ENCODE measurements at regions not wholly inside any gene's neighbourhood (a gene's known extent, or its start where the extent isn't known, plus 50 kb on each side); places are given as distances from the start of the nearest gene placed in this dataset.

DNA sequence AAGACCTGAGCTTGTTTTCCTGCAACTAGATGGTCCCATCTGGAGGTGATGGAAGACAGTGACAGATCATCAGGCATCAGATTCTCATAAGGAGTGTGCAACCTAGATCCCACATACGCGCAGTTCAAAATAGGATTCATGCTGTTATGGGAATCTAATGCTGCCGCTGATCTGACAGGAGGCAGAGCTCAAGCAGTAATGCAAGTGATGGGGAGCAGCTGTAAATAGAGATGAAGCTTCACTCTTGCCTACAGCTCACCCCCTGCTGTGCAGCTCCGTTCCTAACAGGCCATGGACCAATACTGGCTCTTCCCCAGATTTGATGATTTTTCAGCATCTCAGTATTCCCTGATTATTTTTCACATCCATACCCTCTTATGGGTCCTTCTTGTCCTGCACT is 208.4 kb upstream of the RXFP2 start:
- BruUV-seq (replicated peaks): no TSS peak
- Histone ChIP-seq H3K36me3 (ENCODE audit: low read depth, low read length) (no peaks in the 10 kb centered on the region), H3F3A (ENCODE audit: low read length, unreplicated experiment) (no peaks in the 10 kb centered on the region), H3K9ac (ENCODE audit: low read length) (no peak overlapping the region), H3K4me3 (ENCODE audit: low read length) (no peak overlapping the region), H3K9me2 (replicated peaks; ENCODE audit: low read length) (no peaks in the 10 kb centered on the region), H3K9me3 (ENCODE audit: low read length) (no peaks in the 10 kb centered on the region), H3K4me1 (ENCODE audit: insufficient read depth, low read length) (no peaks in the 10 kb centered on the region), H2AFZ (ENCODE audit: low read length) (no peak overlapping the region), H4K20me1 (ENCODE audit: low read length) (no peaks in the 10 kb centered on the region), H3K79me2 (ENCODE audit: low read length) (no peaks in the 10 kb centered on the region), H3K4me2 (ENCODE audit: low read length) (no peak overlapping the region), H3K27me3 (ENCODE audit: low read length) (no peaks in the 10 kb centered on the region; the same call in none of the 2 replicates), H3K27ac (ENCODE audit: low read length) (no peak overlapping the region)
- ATAC-seq: no peak
- ChIA-PET CTCF (no interaction called here), POLR2A (ENCODE audit: unreplicated experiment) (no interaction called here)
- intact Hi-C loops (cut with micrococcal nuclease): no loop called here
- DNase-seq: no peak
- TF ChIP-seq EZH2 (IDR thresholded peaks at IDR 0.05; ENCODE audit: low read length, unreplicated experiment): no peak
- TF ChIP-seq, protein P1, sequence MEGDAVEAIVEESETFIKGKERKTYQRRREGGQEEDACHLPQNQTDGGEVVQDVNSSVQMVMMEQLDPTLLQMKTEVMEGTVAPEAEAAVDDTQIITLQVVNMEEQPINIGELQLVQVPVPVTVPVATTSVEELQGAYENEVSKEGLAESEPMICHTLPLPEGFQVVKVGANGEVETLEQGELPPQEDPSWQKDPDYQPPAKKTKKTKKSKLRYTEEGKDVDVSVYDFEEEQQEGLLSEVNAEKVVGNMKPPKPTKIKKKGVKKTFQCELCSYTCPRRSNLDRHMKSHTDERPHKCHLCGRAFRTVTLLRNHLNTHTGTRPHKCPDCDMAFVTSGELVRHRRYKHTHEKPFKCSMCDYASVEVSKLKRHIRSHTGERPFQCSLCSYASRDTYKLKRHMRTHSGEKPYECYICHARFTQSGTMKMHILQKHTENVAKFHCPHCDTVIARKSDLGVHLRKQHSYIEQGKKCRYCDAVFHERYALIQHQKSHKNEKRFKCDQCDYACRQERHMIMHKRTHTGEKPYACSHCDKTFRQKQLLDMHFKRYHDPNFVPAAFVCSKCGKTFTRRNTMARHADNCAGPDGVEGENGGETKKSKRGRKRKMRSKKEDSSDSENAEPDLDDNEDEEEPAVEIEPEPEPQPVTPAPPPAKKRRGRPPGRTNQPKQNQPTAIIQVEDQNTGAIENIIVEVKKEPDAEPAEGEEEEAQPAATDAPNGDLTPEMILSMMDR (conservative IDR thresholded peaks at IDR 0.05; ENCODE audit: low read depth, low read length): no peak
- TF ChIP-seq EZH2phosphoT487 (IDR thresholded peaks at IDR 0.05; ENCODE audit: borderline replicate concordance, low read length): no peak

DNA sequence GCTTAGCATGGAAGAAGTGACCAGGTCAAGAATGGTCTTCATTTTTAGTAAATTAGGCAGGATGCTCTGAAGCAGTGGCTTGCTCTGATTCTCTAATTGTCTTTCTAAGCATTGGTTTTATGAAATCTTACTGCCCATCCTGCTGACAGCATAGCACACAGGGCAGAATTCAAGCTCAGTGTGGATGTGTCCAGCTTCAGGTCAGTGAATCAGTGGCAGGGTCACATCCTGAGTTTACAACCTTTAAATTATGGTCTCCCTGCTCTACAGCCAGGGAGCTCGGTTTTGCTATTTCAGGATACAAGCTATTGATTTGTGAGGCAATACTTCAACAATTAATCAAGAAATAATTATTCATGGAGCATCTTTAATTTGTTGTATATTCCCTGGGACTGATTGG is 202.3 kb upstream of the RXFP2 start:
- H3F3A ChIP-seq (ENCODE audit: low read length, unreplicated experiment): no peaks in the 10 kb centered on the region
- H3K36me3 ChIP-seq (ENCODE audit: low read depth, low read length): no peaks in the 10 kb centered on the region
- no peak overlapping the region for H3K4me2 ChIP-seq (ENCODE audit: low read length)
- intact Hi-C loops (cut with micrococcal nuclease): loop anchor here (5.0 kb wide), 1 partner anchor 205 kb away; no protein-coding TSS in a partner anchor
- CTCF ChIA-PET: no interaction called here
- H3K4me1 ChIP-seq (ENCODE audit: insufficient read depth, low read length): no peaks in the 10 kb centered on the region
- BruUV-seq (replicated peaks): no TSS peak
- POLR2A ChIA-PET (ENCODE audit: unreplicated experiment): no interaction called here
- no peaks in the 10 kb centered on the region for H4K20me1 ChIP-seq (ENCODE audit: low read length)
- H3K79me2 ChIP-seq (ENCODE audit: low read length): no peaks in the 10 kb centered on the region
- TF ChIP-seq, protein P1 (conservative IDR thresholded peaks at IDR 0.05; ENCODE audit: low read depth, low read length): no peak
- TF ChIP-seq EZH2 (IDR thresholded peaks at IDR 0.05; ENCODE audit: low read length, unreplicated experiment) (no peak), EZH2phosphoT487 (IDR thresholded peaks at IDR 0.05; ENCODE audit: borderline replicate concordance, low read length) (no peak)
- no peak overlapping the region for H2AFZ ChIP-seq (ENCODE audit: low read length)
- no peak overlapping the region for H3K9ac ChIP-seq (ENCODE audit: low read length)
- no peaks in the 10 kb centered on the region; the same call in none of the 2 replicates for H3K27me3 ChIP-seq (ENCODE audit: low read length)
- DNase-seq: no peak
- H3K9me2 ChIP-seq (replicated peaks; ENCODE audit: low read length): no peaks in the 10 kb centered on the region
- H3K9me3 ChIP-seq (ENCODE audit: low read length): no peaks in the 10 kb centered on the region
- ATAC-seq: no peak
- no peak overlapping the region for H3K4me3 ChIP-seq (ENCODE audit: low read length)
- H3K27ac ChIP-seq (ENCODE audit: low read length): no peak overlapping the region

DNA sequence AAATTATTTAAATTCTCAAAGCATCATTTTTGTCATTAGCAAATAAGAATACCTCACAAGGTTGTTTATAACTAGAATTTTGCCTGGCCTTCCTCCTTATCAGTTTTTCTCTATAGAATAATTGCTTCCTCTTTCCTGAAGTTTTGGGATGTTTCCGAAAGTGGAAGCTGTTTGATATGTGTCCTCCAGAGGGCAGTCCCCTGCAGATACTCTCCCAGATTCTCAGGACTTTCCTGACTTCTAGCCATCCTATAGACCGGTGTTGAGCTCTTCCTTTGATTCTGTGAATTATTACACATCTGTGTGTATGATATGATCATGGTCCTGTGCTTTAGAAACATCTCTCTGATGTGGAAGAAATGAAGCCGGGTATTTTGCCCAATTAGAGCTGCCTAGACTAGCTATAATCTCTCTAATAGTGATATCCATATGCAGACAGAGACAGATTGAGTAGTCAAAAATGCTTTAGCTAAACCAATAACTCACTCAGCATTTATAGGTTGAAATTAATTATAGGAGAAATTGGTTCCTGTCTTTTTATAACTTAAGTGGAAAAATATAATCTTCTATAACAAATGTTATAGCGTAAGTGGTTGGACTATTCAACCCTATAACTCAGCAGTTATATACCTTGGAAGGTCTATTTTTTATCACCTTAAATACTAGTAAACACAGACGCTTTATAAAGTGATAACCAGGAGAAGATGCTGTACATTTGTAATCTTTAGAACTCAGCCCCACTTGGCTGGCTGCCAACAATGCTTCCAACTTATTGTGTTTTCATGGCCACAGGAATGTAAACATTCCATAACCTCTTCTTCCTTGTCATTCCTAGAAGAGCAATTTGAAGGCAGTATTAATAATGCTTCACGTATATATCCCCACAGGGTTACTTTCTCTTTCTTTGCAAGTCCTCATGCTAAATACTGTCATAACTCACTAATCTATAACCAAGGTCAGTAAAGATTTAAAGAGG is 201.0 kb upstream of the RXFP2 start:
- TF ChIP-seq, protein P1 (conservative IDR thresholded peaks at IDR 0.05; ENCODE audit: low read depth, low read length): peak; percentile 64
- TF ChIP-seq EZH2phosphoT487 (IDR thresholded peaks at IDR 0.05; ENCODE audit: borderline replicate concordance, low read length): no peak
- H3K27me3 ChIP-seq (ENCODE audit: low read length): no peaks in the 10 kb centered on the region; the same call in 1 of the 2 replicates
- intact Hi-C loops (cut with micrococcal nuclease): loop anchor here (1.0 to 5.0 kb wide), 2 partner anchors 204 to 259 kb away; no protein-coding TSS in a partner anchor
- no peak overlapping the region for H3K4me3 ChIP-seq (ENCODE audit: low read length)
- no peaks in the 10 kb centered on the region for H3K9me2 ChIP-seq (replicated peaks; ENCODE audit: low read length)
- H3F3A ChIP-seq (ENCODE audit: low read length, unreplicated experiment): no peaks in the 10 kb centered on the region
- H4K20me1 ChIP-seq (ENCODE audit: low read length): no peaks in the 10 kb centered on the region
- H3K4me2 ChIP-seq (ENCODE audit: low read length): no peak overlapping the region
- BruUV-seq (replicated peaks): no TSS peak
- H3K9me3 ChIP-seq (ENCODE audit: low read length): no peaks in the 10 kb centered on the region
- no peak overlapping the region for H3K27ac ChIP-seq (ENCODE audit: low read length)
- no peak for ATAC-seq
- H3K4me1 ChIP-seq (ENCODE audit: insufficient read depth, low read length): no peaks in the 10 kb centered on the region
- no peaks in the 10 kb centered on the region for H3K79me2 ChIP-seq (ENCODE audit: low read length)
- ChIA-PET CTCF (interaction anchor here (0.6 kb wide), 2 partner anchors 256 to 364 kb away, joined by 3 read pairs; no protein-coding TSS in a partner anchor), POLR2A (ENCODE audit: unreplicated experiment) (no interaction called here)
- no peak overlapping the region for H3K9ac ChIP-seq (ENCODE audit: low read length)
- DNase-seq: peak; percentile 59
- H2AFZ ChIP-seq (ENCODE audit: low read length): no peak overlapping the region
- no peaks in the 10 kb centered on the region for H3K36me3 ChIP-seq (ENCODE audit: low read depth, low read length)
